ENCODE measurements at regions not wholly inside any gene's neighbourhood (a gene's known extent, or its start where the extent isn't known, plus 50 kb on each side); places are given as distances from the start of the nearest gene placed in this dataset.

GRCh38 chr2:7745369-7745768, 828.2 kb downstream of the RNF144A start:
- TF ChIP-seq POLR2A (IDR thresholded peaks at IDR 0.05) (no peak), CTCF (IDR thresholded peaks at IDR 0.05) (no peak)
